H1 (cell line): ENCODE measurements at regions not wholly inside any gene's neighbourhood (a gene's known extent, or its start where the extent isn't known, plus 50 kb on each side); places are given as distances from the start of the nearest gene placed in this dataset.

Source experiments
- CHD7 ChIP-seq: fragments of 300-600 bp; sonication (generic); IDR thresholded peaks from 2 replicates; pipeline ENCODE4 v1.7.1; 2012; ENCODE audit warnings: low read length, moderate library complexity, mild to moderate bottlenecking, inconsistent platforms; ENCODE audit not compliant: insufficient replicate concordance
- JUN ChIP-seq: IDR thresholded peaks from 2 replicates; pipeline ENCODE4 v1.6.1; 2011; ENCODE audit warnings: low read depth, mild to moderate bottlenecking, improper control_type of control experiment, low read length
- SP1 ChIP-seq: IDR thresholded peaks from 2 replicates; pipeline ENCODE4 v1.6.1; 2011; ENCODE audit warnings: low read depth, low read length
- TBP ChIP-seq: IDR thresholded peaks from 2 replicates; pipeline ENCODE4 v1.6.1; 2011; ENCODE audit warnings: low read depth, low read length, improper control_type of control experiment

- TF ChIP-seq SP1 (no peak), JUN (no peak), TBP (no peak), CHD7 (no peak)
These were observed 437.6 kb downstream of the ZEB2 start (continued) for GRCh38 chr2:144082327-144082726.
